COLO668 (cell line): ENCODE measurements at regions not wholly inside any gene's neighbourhood (a gene's known extent, or its start where the extent isn't known, plus 50 kb on each side); places are given as distances from the start of the nearest gene placed in this dataset.
"Not testable (repeated sequence)": the region's sequence is repeated elsewhere in the genome, so short reads cannot be mapped to it uniquely, and the experiment has no call there.

Experiments used
- DNase-seq: peaks from one replicate; lab custom pipeline; 2025; ENCODE audit not compliant: unreplicated experiment; lab: John Stamatoyannopoulos, UW

- no peak for DNase-seq
Measured at GRCh38 chr12:68477906-68478305, 132.8 kb upstream of the RAP1B start.

- DNase-seq, result no peak
Measured at GRCh38 chr12:68478516-68479260, 132.0 kb upstream of the RAP1B start.

GRCh38 chr12:68479261-68479895 is 131.3 kb upstream of the RAP1B start:
- DNase-seq, result no peak

GRCh38 chr12:68479896-68480291 is 130.8 kb upstream of the RAP1B start:
- DNase-seq, result no peak

GRCh38 chr12:68480526-68480925 is 130.2 kb upstream of the RAP1B start:
- no peak for DNase-seq

DNA sequence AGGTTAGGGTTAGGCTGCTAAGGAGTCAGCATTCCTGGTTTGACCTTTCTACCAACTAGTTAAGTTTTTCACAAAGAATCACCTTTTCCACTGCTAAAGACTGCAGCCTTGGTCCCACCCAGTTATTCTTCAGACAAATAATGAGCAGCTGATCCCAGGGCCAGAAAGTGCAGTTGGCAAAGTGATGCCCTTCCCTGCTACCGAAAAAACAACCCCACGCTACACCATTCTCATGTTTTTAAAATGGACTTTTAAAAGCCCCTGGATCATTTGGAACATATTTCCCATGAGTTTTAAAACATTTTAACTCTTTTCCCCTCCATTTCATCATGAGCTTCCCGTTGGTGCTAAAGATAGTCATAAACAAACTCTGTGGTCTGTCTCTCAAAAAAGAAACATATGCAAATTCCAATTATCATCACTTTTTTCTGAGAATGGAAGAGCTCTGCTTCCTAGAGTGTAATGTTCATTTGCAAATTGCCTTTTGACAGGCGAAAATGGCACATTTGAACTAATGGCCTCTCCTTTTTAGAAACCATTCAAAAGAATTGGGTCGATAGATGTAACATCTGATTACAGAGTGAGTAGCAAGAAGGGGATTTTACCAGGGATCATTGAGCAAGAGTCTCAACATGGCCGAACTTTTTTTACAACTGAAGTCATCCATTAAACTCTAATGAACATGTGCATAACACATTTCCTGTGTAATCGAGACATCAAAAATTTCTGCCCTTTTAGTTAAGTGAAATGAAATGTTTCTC is 129.3 kb upstream of the RAP1B start:
- no peak for DNase-seq

DNA sequence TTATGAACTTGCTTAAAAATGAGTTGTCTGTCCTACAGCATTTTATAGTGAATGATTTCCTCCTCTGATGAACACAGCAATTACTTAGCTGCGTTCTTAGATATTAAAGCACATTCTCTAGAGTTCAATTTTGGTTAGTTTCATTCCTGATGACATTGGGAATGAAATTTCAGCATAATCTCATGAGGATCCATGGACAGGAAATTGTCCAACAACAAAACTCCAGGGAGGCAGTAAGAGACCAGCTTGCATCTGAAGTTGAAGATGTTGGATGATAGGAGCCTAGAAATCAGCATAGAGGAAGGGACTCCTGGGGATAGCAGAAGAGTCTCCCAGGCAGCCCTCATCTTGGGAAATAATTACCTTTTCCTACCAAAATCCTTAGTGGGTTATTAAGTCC is 128.7 kb upstream of the RAP1B start:
- DNase-seq, result no peak

- no peak for DNase-seq
Measured at GRCh38 chr12:68482660-68483059, 128.0 kb upstream of the RAP1B start.

DNA sequence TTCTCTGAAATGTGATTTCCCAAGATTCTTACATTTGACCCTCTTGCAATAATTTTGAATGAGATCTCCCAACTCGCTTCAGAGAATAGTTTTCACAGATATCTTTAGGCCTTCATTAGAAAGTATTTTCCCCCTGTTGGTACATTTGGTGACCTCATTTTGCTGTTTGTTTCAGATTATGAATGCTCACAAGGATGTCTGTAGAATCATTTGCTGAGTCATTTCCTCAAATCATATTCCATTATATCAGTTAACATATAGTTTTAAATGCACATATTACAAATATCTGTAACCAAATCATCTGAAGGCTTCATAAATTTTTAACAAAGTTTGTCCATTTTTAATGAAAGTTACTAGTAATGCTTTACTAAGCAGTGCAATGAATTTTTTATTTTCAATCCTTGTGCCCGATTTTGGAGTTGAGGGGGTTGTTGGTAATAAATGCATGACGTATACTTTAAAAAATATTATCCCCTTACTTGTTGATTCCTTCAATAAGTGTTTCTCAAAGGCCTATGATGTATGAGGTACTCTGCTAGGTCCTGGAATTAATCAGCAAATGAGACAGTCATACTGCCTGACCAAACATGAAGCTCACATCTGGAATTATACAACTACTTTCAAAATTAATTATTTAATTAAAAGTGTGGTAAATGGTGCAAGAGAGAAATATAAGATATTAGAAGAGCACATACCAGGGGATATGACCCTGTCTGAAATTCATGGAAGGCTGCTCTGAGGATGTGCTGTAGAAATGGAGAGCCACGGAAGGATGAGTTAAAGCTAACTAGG is 126.9 kb upstream of the RAP1B start:
- DNase-seq, result no peak

DNA sequence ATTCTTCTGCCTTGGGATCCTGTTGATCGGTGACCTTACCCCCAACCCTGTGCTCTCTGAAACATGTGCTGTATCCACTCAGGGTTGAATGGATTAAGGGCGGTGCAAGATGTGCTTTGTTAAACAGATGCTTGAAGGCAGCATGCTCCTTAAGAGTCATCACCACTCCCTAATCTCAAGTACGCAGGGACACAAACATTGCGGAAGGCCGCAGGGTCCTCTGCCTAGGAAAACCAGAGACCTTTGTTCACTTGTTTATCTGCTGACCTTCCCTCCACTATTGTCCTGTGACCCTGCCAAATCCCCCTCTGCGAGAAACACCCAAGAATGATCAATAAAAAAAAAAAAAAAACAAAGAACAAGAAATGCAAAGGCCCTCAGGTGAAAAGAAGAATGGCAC is 126.1 kb upstream of the RAP1B start:
- DNase-seq, result not testable (repeated sequence)

DNA sequence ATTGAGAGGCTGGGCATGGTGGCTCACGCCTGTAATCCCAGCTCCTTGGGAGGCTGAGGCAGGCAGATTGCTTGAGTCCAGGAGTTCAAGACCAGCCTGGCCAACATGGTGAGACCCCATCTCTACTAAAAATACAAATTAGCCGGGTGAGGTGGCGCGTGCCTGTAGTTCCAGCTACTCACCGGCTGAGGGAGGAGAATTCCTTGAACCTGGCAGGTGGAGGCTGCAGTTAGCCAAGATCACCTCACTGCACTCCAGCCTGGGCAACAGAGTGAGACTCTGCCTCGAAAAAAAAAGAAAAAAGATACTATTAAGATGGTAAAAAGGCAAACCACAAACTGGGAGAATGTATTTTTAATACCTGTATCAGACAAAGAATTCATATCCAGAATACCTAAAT is 124.2 kb upstream of the RAP1B start:
- DNase-seq, result not testable (repeated sequence)

DNA sequence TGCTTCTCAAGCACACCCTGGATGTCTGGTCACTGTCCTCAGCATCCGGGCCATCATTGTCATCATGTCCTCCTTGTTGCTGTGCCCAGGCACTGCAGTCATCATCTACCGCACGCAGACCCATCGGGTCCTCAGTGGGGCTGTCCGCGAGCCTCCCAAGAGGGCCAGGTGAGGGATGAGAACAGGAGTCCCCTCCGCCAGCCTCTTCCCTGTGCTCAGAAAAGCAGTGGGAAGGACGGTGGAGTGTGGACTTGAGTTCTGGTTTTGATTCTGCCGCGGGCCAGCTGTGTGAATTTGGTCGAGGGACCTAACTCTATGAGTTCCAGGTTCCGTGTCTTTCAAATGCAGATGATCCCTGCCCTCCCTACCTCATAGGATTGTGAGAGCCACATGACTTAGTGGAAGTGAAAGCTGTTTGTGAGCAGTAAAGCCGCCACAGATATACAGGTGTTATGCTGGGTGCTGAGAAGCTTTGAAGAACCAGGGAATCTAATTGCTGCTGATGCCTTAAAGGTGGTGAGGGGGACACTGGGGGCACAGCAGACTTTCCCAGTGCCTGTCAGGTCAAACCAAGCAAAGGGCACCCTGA is 122.9 kb upstream of the RAP1B start:
- no peak for DNase-seq

DNA sequence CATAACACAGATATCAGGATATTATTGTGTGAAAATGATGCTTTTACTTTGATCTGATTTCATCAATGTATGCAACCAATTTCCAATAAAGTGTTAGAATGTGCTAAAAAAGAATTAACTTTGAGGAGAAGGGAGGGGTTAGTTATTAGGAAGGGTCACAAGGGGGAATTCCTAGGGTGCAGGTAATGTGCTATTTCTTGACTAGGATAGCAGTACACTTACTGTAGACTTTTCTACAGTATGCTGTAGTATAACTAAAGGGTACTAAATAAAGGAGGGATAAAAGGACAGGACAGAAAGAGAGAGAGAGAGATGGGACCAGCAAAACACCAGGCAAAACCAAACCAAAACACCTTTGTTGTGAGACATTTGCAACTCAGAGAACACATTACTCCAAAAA is 121.4 kb upstream of the RAP1B start:
- no peak for DNase-seq

GRCh38 chr12:68490476-68490875 is 120.2 kb upstream of the RAP1B start:
- no peak for DNase-seq

DNA sequence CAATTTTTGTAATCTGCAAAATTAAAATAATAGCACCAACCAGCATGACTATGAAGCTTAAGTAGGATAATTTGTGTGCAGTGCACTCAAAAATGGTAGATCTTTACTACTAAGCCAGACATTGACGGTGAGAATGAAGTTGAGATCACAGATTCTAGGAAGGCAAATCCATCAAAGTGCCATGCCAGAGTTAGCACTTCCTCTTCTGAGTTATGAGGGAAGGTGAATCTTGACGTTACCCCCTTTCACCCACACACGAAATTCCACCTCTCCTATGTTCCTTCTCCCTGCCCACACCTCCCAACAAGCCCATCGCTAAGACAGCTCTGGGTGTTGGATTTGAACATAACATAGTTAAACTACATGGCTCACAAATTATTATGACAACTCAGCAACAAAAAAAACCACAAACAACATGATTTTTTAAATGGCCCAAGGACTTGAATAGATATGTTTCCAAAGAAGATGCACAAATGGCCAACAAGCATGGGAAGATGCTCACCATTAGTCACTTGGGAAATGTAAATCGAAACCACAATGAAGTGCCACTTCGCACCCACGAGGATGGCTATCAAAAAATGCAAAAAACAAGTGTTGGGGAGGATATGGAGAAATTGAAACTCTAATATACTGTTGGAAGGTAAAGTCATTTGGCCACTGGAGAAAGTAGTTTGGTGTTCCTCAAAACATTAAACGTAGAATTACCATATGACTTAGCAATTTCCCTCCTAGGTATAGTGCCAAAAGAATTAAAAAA is 119.3 kb upstream of the RAP1B start:
- DNase-seq, result no peak

GRCh38 chr12:68495336-68496070 is 115.2 kb upstream of the RAP1B start:
- DNase-seq, result no peak

- no peak for DNase-seq
Measured at GRCh38 chr12:68497107-68497506, 113.6 kb upstream of the RAP1B start.

DNA sequence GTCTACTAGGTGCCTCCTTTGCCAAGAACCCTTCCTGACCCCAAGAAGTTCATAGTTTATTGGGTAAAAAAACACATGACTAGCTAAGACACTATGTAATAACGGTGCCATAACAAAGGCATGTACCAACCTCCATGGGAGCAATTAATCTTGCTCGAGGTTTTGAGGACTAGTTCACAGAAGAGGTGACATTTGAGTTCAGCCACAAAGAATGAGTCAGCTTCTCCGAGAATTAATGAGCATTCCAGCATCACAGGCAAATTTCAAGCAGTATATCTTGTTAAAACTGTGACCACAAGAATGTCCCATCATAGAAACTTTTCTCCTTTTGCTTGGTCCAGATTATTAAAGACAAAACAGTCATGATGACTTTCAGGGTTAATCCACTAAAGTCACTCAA is 113.0 kb upstream of the RAP1B start:
- no peak for DNase-seq

- no peak for DNase-seq
Measured at GRCh38 chr12:68498736-68499135, 112.0 kb upstream of the RAP1B start.

GRCh38 chr12:68499616-68500015 is 111.1 kb upstream of the RAP1B start:
- no peak for DNase-seq
